Tongue (tissue), 1 donor: ENCODE measurements at regions not wholly inside any gene's neighbourhood (a gene's known extent, or its start where the extent isn't known, plus 50 kb on each side); places are given as distances from the start of the nearest gene placed in this dataset.
"Not testable (repeated sequence)": the region's sequence is repeated elsewhere in the genome, so short reads cannot be mapped to it uniquely, and the experiment has no call there.

ENCODE experiments used
- DNase-seq: peaks from one replicate; pipeline ENCODE4 v3.0.0-alpha.2; 2015

DNA sequence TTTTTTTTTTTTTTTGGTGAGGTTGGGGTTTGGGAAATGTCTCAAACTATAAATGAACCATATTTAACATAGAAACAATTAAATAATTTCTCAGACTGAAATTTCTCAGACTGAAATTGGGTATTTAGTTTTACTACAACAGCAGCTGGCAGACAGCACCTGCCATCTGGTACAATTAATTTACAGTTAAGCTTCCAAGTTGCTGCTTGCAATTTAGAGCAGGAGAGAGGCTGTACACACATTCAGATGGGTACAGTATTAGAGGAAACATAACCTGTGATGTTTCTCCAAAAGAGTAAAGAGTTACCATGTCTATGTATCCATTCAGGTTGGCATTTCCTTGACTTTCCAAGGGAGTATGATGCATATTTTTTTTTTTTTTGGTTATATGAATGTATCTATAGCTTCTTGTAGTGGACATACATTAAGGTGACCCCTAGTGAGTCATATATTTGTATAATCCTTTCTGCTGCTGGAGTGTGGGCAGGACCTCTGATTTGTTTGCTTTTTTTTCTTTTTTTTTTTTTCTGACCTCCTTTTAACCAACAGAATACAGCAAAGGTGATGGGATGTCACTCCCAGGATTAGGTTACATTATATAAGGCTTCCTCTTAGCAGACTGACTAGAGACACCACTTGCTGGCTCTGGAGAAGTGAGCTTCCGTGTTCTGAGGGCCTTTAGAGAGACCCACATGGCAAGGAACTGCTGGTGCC, 201.7 kb downstream of the PTH2R start:
- no peak for DNase-seq

DNA sequence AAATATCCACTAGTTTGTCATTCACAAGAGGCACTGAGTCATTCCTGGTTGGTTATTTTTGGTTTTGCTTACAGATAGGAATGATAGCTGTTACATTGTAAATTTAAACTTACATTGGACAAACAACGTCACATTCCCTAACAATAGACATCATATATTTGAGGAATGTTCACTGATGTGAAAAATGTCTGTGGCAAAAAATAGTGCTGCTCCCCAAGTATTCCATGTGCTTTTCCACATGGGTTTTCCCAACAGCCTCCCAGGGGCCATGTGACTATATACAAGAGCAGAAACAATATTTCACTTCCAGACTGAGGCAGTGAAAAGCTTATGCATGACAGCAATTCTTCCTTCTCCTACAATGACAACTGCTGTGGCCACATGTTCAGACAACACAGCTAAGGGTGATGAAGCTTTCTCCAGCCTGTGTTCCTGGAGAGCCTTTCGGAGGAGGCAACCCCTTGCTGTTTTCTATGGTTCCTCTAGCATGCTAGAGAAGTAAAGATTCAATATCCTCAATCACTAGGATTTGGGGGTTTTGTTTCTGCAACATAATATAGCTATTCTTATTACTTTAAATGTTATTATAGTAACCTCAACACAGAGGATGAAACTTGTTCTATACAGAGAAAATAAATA, 202.7 kb downstream of the PTH2R start:
- DNase-seq: no peak

DNA sequence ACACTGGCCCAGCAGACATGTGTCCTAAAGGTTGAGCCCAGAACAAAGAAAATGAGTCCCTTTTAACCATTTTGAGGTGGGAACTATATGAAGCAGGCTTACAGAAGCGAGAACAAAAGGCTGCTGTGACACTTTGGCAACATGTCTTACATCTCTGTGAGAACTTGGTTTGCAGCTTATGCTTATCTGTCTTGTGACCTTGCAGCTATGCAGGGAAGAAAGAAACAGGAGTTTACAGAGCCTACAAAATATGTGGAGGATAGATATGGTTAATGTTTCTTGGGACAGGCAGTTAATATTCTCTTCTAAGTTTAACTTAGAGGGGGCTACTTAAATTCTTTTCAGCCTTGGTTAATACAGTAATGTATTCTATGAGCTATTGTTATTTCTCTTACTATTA, 209.1 kb downstream of the PTH2R start:
- DNase-seq: not testable (repeated sequence)

DNA sequence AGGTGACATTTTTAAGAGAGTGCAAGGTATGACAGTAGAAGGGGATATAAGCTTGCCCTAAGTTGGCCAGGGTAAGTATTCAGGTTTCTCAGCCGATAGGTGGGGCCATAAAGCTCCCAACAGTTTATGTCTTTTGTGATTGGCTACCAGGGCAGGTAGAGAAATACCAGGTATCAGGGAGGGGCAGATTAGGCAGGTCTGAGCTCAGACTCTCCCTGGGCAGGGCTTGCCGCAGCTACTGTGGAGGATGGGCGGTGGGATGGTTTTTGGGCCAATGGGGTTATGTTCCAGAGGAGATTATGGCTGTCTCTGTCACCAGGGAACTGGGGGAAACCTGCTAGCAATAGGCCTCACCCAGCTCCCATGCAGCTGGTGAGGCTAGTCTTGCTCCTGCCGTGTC, 211.6 kb downstream of the PTH2R start:
- DNase-seq: no peak

DNA sequence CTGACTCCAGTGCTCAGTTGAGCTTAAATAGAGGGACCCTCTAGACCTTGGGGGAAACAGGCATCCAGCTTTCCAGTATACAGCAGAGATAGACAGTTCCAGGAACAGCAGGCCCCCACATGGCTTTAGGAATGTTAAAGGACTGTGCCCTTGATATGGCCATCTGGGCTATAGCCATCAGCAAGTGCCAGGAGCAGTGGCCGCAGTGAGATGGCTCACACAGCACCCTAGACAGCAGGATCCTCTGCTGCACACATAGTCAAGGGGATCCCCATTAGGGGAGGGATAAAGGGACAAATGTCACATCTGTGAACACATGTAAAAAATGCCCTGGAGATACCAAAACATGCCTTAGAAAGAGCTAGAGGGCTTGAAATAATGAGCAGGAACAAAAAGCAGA, 213.4 kb downstream of the PTH2R start:
- DNase-seq: no peak

DNA sequence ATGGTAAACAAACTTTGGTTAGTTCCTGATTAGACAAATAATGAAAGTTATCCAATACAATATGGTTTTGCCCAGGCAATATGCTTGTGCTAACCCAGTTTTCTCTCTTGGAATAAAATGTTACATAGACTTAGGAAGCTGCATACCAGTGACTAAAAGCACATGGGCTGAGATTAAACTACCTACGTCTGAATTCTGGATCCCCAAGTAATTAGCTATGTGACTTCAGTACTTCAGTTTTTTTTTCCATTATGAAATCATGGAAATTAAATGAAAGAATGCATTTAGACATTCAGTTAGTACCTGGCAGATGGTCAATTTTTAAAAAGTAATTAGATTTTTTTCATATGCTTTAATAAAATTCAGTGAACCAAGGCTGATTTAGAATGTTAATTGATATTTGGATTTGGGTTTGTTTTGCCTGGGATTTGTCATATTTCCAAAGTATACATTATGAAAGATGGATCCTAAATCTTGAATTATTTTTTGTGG, 213.9 kb downstream of the PTH2R start:
- DNase-seq: no peak

DNA sequence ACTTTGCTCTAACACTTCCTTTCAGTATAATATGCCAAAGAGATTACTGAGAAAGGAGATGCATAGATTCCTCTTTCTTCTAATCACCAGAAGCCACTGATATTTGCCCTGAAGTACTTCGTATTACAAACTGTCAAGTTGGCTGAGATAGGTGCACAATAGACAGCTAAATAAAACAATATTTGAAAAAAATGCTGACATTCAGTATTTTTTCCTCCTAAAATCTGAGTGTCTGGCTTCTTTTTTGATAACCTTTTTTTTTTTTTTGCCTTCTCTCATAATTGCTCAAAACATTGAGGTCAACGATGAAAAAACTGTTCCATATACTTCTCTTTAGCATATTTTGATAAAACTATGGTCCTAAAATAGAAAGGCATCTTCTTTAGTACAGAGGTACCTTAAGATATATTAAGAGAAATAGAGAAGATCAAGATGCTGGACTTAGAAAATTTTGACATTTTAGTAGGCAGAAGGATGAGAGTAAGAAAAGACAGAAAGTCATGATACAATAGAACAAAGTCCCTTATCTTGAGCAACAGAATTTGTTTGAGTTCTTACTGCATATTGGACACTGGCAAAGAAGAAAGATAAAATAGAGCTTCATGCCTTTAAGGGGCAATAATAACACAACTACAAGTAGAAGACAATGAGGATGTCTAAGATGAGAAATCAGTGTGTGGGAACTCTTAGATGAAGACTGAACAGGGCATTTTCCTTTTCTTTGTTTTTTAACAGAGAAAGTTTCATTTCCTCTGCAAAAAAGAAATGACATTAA, 220.7 kb downstream of the PTH2R start:
- DNase-seq: no peak

DNA sequence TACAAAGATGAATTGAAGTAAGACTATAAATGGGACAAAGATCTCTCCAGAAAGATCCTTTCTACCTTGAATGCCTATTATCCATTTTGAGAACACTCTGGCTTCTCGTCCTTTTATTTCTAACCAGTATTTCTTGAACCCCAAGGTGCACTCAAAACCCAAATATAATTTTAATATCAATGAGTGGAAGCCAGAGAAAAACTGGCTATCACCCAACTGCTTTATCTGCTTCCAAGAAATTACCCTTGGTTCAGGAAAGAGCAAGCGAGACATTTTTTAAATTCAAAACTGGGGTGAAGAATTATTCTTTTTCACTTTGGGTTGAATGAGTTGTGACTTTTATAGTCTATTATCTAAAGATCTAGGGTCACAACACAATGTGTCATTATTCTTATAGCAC, 221.3 kb downstream of the PTH2R start:
- no peak for DNase-seq

DNA sequence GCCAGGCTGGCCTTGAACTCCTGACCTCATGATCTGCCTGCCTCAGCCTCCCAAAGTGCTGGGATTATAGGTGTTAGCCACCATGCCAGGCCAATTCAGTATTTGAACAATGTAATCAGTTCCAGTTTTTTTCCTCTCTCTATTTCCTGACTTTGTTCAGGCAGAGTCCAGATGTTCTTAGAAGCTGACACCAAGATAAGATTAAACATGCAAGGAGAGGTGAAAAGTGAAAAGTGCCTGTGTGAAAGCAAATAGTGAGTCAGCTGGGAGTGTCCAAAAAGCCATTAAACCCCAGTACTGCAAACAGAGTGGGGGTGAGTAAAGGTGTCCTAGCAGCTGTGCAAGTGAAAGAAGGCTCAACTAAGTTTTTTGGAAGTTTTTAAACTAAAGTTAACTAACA, 231.5 kb downstream of the PTH2R start:
- no peak for DNase-seq

DNA sequence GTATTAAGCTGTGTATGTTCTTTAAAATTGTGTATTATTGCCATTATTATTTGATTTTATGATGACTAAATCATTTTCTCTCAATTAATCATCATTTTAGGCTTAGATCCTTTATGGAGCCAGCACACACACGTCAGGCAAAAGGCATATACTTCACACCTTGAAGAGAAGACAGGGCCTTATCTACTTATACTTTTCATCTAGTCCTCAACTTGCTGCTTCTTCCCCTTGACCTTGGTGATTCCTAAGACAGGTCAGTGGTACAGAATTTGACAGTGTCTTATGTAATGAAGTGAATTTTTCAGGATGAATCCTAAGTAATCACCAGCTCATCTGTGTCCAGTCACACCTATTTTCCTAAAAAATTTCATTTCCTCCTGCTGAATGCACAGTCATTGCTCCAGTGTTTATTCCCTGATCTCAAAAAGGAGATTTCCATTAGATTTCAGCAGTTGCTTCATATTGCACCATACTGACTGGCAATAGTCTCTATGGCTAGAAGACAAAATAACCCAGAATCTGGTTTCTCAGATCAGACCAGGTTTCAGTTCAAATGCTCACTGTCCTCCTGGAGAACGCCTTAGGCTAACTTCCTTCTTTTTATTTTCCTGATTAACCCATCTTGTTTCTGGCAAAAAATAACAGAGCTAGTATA, 235.7 kb downstream of the PTH2R start:
- no peak for DNase-seq

DNA sequence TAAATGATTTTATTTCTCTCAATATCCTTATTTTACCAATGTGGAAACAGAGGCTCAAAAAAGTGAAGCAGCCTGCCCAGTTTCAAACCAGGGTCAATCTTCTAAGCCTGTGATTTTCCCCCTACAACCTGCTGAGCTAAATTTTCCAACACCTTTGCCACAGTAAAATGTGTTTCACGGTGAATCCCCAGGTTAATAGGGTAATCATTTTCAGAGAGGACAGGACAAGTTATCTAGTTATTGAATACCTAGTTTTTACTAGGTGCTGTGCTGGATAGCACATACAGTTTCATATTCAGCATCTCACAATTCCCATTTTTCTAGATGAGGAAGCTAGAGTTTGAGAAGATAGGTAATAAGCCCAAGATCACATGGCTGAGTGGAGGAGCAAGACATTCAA, 236.6 kb downstream of the PTH2R start:
- no peak for DNase-seq

DNA sequence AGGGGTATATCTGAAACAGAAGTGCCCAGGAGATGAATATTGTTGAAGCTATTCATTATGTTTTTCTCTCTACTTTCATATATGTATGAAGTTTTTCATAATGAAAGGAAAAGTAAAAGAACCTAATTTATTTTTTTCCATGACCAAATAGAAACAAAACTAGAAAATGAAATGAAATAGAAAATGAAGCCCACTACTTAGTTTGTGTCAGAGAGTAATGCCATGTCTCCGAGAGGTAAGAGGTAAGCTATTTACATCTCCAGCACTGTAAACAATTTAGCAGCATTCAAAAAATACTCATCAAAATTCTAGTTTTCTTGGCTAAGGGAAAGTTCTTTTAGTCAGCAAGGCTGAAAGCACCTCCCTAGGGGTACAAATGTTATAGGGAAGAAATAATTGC, 238.6 kb downstream of the PTH2R start:
- DNase-seq: no peak

DNA sequence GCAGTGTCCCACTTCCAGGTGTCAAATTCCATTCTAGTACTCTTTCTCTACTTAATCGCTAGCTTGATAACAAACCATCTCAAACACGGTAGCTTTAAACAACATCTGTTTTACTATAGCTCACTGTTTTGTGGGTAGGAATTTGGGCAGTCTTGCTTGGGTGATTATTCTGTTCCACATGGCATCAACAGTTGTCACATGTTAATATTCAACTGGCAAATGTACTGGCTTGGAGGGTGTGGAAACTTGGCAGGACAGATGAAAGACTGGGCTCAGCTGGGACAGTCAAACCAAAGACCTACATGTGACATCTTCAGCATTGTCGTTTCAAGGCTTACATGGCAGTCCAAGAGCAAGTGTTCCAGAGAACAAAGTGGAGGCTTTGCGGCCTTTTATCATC, 241.8 kb downstream of the PTH2R start:
- peak; percentile 55 for DNase-seq

DNA sequence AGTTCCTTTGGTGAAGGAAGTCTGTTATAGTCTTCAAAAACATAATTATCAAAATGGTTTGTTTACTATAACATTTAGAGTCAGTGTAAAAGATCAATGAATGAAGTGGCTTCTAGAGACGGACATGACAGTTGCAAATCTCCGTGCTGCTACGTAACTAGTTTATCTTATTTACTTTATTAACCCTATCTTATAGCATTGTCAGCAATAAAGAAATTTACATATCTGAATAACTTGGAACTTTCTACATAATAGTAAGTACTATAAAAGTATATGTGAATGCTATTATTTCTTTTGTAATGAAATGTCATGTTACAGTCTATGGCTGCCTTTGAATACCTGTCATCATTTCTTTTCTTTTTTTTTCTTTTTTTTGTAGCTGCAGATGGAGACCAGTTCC, 246.8 kb downstream of the PTH2R start:
- DNase-seq: no peak

DNA sequence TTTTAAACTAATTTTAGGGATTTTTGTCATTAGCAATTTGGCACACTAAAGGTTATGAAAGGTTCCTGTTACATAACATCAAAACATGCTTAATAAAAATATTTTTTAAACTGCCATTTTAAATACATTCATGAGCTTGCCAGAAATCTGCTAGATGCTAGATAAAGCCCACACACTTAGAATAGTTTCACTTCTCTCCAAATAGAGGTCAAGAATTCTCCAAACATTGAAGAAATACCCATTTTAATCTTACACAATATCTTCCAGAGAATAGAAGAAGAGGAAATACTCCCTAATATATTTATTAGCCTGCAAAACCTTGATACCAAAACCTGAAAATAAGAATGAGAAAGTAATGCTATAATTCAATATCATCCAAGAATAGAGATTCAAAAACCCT, 247.5 kb downstream of the PTH2R start:
- DNase-seq: no peak

DNA sequence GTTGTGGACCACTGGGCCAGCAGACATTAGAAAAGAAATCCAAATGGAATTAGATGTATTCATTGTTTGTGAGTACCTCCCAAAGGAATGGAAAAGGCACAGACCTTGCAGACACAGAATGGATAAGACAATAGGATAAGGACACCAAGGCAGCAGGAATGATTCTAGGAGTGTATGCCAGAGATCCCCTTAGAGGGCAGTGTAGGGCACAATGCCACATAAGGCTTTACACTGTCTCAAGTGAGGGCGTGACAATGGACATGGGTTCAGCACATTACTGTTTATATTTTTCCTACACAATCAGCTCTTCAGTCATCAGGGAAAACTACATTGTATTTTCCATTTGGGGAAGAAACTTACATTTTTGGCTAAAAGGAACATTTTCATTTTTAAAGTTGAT, 250.9 kb downstream of the PTH2R start:
- no peak for DNase-seq

DNA sequence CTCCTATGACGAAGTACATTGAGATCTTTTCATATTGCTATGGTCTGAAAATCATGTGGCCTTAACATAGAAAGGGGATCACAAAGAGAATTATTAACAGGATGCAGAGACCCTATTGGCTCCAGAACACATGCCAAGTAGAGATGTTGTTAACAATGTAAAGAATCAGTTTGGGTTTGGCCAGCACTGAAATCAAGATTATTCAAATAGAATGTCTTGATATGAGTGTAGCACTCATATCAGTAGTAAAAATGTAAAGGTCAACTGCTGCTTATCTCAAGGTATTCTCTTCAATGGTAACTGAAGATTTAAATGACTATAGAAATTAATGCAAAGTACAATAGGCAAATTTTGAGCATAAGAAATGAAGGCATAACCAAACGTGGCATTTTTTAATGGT, 262.8 kb downstream of the PTH2R start:
- no peak for DNase-seq

DNA sequence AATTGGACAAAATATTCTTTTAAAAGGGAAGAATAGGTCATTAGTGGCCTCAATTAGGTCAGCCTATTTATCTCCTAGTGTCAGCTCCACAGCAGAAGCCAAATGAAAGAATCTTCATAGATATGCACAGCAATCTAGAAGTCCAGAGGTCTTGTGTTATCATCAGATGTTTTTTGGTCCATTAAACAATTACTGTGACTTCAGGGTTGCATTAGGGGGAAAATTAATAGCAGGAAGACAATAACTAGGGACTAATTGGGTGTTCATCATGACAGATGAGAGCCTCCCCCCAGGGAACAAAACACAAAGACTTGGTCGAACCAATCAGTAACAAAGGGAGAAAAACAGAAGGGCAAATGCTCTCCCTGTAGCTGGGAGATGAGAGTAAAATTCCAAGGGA, 264.7 kb downstream of the PTH2R start:
- no peak for DNase-seq

DNA sequence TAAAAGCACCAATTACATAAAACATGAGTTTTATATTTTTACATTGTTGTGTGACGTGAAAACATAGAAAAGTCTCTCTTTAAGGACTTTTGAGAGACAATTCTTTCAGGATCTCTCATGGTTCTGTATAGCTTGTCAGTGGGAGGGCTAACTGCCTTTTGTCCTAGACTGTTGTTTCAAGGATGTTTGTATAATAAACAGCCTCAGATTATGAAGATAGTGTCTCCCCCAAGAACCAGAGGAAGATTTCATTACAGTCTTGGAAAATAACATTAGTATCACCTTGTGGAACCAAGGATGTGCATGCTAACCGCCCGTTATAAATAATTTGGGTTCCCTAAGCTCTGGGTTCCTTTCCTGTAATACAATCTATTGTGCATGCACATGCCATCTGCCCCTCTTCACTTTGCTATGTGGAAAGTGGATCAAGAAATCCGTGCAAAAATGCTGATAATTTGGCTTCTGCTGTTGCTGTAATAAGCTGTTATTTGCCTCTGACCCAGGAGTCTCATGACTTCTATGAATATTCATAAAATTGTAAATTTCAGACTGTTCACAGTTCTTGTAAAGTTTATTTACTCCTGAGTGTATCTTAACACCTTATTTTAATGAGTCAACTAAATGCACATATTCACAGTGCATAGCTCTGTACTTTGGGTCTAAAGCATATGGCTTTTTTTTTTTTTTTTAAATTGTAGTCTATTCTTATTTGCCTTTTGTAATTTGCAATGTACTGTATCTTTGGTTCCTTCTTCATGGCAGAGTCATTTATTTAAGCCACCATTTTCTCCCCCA, 265.5 kb downstream of the PTH2R start:
- DNase-seq: no peak

DNA sequence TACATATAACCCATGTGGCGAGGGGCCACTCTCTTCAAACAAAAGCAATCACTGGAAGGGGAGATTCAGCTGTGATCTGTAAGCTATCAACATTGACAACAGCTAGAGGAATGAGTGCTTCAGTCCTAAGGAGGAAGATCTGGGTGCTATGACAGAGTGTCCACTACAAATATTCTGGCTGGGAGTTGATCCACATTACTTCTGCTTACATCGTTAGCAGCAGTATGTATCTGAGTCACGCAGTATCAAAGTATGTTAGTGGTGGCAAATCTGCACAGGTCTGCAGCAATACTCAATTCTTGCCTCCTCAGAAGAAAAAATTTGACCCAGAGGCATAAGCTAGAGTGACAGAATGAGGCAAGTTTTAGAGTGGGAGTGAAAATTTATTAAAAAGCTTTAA, 267.0 kb downstream of the PTH2R start:
- no peak for DNase-seq

DNA sequence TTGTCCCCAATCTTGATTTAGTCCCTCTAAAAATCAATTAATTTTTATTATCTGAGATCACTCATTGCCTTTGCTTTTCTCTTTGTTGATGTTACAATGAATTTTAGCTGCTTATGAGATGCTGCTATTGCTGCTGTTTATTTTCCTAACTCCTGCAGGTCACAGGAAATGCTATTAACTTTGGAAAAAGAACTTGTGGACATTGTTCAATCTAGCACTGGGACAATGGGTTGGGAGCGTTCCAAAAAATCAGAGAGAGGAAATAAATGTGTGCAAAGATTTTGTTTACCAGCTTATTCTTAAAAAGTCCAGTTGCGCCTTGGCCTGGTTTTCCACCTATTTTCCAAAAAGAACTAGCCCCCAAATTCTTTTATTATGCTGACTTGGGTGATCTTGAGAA, 268.3 kb downstream of the PTH2R start:
- no peak for DNase-seq

DNA sequence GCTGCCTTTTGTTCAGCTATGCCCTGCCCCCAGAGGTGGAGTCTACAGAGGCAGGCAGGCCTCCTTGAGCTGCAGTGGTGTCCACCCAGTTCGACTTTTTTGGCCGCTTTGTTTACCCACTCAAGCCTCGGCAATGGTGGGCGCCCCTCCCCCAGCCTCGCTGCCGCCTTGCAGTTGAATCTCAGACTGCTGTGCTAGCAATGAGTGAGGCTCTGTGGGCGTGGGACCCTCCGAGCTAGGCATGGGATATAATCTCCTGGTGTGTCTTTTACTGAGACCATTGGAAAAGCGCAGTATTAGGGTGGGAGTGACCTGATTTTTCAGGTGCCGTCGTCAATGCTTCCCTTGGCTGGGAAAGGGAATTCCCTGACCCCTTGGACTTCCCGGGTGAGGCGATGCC, 279.3 kb downstream of the PTH2R start:
- not testable (repeated sequence) for DNase-seq
